ENCODE measurements at regions not wholly inside any gene's neighbourhood (a gene's known extent, or its start where the extent isn't known, plus 50 kb on each side); places are given as distances from the start of the nearest gene placed in this dataset.

- Histone ChIP-seq H3K27me3 (no peaks in the 10 kb centered on the region), H3K4me3 (replicated peaks in 1 of 3) (no peak overlapping the region), H3K36me3 (no peaks in the 10 kb centered on the region), H3K9me3 (no peaks in the 10 kb centered on the region), H3K4me1 (no peaks in the 10 kb centered on the region), H3K27ac (no peak overlapping the region)
- no peak for DNase-seq
- intact Hi-C loops (cut with DNase I): no loop called here
- TF ChIP-seq POLR2A (IDR thresholded peaks at IDR 0.05): no peak
- TF ChIP-seq CTCF (IDR thresholded peaks at IDR 0.05): no peak
- WGBS, 2 donors: 74 to 87% methylated on average over 1 of the region's 1 CpG
These were observed 870.1 kb downstream of the BRINP3 start for GRCh38 chr1:189607477-189608096.

DNA sequence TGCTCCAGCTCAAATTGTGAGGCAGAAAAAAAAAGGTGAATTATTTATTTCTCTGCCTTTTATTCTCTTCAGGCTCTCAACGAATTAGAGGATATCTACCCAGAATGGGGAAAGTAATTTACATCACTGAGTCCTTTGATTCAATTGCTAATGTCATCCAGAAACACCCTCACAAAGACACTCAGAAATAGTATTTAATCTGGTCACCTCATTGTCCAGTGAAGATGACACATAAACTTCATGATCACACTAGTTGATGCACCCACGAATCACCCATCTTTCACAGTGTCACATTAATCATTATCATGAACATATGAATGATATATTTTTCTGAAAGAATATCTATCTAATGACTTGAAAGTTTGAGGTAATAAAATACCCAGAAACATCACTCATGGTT is 868.5 kb downstream of the BRINP3 start:
- H3K4me1 ChIP-seq: no peaks in the 10 kb centered on the region
- TF ChIP-seq CTCF (IDR thresholded peaks at IDR 0.05): no peak
- no peak for TF ChIP-seq POLR2A (IDR thresholded peaks at IDR 0.05)
- DNase-seq: no peak
- H3K27me3 ChIP-seq: no peaks in the 10 kb centered on the region
- H3K36me3 ChIP-seq: no peaks in the 10 kb centered on the region
- intact Hi-C loops (cut with DNase I): no loop called here
- H3K27ac ChIP-seq: no peak overlapping the region
- WGBS, 2 donors: 70 to 78% methylated on average over 2 of the region's 2 CpGs
- H3K9me3 ChIP-seq: no peaks in the 10 kb centered on the region
- H3K4me3 ChIP-seq (replicated peaks in 1 of 3): no peak overlapping the region

DNA sequence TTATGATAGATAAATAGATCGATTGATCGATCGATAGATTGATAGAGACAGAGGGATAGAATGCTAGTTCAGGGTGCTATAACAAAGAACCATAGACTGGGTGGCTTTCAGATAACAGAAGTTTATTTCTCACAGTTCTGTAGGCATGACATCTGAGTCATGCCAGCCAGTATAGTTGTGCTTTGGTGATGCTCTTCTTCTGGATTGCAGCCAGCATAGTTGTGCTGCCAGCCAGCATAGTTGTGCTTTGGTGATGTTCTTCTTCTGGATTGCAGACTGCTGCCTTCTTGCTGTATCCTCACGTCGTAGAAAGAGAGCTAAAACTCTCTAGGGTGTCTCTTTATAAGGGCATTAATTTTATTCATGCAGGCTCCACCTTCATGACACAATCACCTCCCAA is 860.8 kb downstream of the BRINP3 start:
- WGBS, 2 donors: 86 to 88% methylated on average over 5 of the region's 5 CpGs
- Histone ChIP-seq H3K27ac (no peak overlapping the region), H3K9me3 (no peaks in the 10 kb centered on the region), H3K36me3 (no peaks in the 10 kb centered on the region), H3K4me3 (replicated peaks in 1 of 3) (no peak overlapping the region), H3K4me1 (no peaks in the 10 kb centered on the region), H3K27me3 (no peaks in the 10 kb centered on the region)
- intact Hi-C loops (cut with DNase I): no loop called here
- TF ChIP-seq CTCF (IDR thresholded peaks at IDR 0.05) (no peak), POLR2A (IDR thresholded peaks at IDR 0.05) (no peak)
- DNase-seq: no peak

DNA sequence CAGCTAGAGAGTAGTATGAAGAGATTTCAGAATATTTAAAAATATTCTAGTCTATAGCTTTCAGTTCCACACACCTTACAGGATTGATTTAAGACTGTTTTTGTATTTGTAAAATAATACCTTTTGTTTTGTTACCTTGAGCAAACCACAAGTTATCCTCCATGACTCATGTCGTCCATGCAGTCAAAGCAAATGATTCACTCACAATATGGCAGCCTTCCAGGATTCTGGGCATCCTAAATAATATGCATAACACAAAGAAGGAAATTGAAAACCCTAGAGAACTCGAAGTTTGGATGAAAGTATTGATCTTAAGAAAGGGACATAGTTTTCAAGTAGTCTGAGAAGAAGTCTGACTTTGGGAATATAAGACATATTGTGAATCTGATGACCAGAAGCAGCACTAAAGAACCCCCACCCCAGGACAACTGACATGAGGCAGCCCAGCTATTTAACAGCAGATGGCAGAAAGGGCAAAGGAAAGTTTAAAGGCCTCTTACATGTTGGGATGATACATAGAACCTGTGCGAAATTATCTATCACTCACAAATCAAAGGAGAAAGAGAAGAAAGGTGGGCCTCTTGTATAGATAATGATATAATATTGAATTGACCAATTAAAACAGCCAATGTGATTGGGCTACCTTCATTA is 857.9 kb downstream of the BRINP3 start:
- no peak for TF ChIP-seq POLR2A (IDR thresholded peaks at IDR 0.05)
- no peak for TF ChIP-seq CTCF (IDR thresholded peaks at IDR 0.05)
- Histone ChIP-seq H3K36me3 (no peaks in the 10 kb centered on the region), H3K27me3 (no peaks in the 10 kb centered on the region), H3K9me3 (no peaks in the 10 kb centered on the region), H3K4me1 (no peaks in the 10 kb centered on the region), H3K27ac (no peak overlapping the region), H3K4me3 (replicated peaks in 1 of 3) (no peak overlapping the region)
- WGBS, 2 donors: 65 to 75% methylated on average over 3 of the region's 3 CpGs
- intact Hi-C loops (cut with DNase I): no loop called here
- no peak for DNase-seq

GRCh38 chr1:189620471-189620870 is 857.2 kb downstream of the BRINP3 start:
- whole genome bisulfite sequencing, 2 donors: 87 to 94% methylated on average over 2 of the region's 2 CpGs
- Histone ChIP-seq H3K27me3 (no peaks in the 10 kb centered on the region), H3K9me3 (no peaks in the 10 kb centered on the region), H3K4me3 (replicated peaks in 1 of 3) (no peak overlapping the region), H3K4me1 (no peaks in the 10 kb centered on the region), H3K36me3 (no peaks in the 10 kb centered on the region), H3K27ac (no peak overlapping the region)
- intact Hi-C loops (cut with DNase I): no loop called here
- no peak for TF ChIP-seq POLR2A (IDR thresholded peaks at IDR 0.05)
- no peak for TF ChIP-seq CTCF (IDR thresholded peaks at IDR 0.05)
- no peak for DNase-seq
